SK-N-SH treated with all-trans-retinoic acid at 6 μM for 48 hours (cell line): ENCODE measurements at regions not wholly inside any gene's neighbourhood (a gene's known extent, or its start where the extent isn't known, plus 50 kb on each side); places are given as distances from the start of the nearest gene placed in this dataset.
"Not testable (repeated sequence)": the region's sequence is repeated elsewhere in the genome, so short reads cannot be mapped to it uniquely, and the experiment has no call there.

ENCODE experiments used
- ATAC-seq: fragments of 200-7000 bp; cut with Tn5 transposase; 3 replicates; pipeline ENCODE4 v1.9.1; 2020; ENCODE audit warnings: mild to moderate bottlenecking, moderate library complexity

DNA sequence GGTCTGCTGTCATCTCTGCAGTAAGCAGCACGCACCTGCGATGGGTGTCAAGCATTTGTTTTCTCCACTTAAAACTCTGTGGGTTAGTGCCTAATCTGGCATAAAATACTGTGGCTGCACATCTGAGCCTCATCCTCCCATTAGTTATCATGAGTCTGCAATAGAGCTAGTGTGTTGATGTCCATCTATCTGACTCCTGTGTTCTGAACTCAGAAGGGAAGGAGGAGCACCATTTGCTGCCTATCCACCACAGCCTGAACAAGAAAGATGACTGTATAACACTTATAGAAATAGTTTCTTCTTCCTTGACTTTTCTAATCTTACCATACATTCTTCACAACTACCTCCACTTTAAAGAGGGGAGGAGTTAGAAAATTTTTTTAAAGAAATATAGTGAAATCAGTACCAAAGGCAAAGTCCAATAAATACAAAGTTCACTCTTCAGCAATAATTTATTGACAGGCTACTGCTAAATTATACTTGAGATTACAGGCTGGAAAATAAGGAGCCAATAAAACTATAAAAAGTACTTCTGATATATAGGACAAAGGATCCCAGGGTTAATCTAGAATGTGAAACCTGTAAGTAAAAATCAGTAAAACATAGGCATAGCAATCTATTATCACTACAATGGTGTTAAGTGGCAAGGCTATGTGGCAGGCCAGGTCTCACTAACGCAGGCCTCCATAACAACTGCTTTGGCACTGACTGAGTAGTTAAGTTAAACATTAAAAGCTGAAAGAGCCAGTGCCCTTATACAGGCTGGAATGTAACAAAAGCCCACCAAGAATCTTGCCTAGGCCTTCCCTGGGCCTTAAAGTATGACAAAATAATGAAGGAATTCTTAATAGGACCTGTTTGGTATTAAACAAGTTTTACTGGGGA, 70.2 kb downstream of the LGALS9C start:
- not testable (repeated sequence) for ATAC-seq

DNA sequence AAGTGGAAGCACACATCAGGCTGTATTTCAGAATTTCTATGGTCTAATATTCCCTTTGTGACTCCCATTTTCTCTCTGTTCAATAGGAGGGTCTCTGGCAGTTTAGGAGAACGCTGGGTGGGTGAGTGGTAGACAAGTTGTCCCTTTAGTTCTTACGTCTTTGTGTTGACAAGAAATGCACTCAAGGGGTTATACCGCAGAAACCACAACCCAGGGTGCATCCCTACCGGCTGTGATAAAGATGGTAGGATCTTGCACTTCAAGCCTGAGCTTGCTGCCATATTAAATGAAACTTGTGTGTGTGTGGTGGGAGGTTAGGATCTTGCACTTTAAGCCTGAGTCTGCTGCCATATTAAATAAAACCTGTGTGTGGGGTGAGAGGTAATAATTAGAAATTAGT, 80.5 kb downstream of the LGALS9C start:
- not testable (repeated sequence) for ATAC-seq

GRCh38 chr17:18563381-18564098, 80.7 kb downstream of the TBC1D28 start:
- peak; percentile 44 for ATAC-seq

- ATAC-seq, result peak; percentile 83
These were observed 80.1 kb downstream of the TBC1D28 start for GRCh38 chr17:18564099-18564448.

DNA sequence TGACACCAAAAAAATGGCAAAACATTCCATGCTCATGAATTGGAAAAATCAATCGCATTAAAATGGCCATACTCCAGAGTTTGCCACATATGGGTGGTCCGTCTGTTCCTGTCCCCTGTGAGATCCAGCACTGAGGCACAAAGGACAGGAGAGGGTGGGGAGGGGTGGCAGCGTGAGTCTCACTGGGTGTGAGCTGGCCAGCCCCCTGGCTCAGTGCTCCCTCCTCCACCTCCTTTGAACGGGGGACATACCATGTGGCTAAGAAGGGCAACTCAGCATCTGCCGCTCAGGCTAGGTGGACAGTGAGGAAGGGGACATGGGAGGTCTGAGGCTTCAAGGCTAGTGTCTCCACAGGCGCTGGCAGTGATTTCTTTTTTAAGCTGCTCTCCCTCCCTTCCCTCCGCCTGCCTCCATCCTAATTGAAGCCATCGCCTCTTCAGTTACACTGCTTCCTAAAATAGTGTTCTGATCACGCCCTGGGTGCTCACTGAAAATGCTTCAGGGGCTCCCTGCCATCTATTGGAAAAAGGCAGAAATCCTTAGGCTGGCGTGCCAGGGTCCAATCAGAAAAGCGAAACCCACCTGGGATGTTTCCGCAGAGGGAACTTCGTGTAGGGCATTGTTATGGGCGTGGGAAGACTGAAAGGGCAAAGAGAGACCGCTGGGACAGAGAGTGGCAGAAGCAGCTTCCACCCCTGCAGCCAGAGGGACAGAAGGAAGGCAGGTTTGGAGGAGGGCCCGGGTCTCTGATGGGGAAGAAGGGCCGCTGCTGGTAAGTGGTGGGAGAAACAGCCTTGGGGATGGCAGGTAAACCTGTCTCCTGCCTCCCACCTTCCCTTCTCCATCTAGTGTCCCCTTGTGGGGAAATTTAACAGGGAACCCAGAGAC, 75.8 kb downstream of the TBC1D28 start:
- ATAC-seq, result not testable (repeated sequence)

DNA sequence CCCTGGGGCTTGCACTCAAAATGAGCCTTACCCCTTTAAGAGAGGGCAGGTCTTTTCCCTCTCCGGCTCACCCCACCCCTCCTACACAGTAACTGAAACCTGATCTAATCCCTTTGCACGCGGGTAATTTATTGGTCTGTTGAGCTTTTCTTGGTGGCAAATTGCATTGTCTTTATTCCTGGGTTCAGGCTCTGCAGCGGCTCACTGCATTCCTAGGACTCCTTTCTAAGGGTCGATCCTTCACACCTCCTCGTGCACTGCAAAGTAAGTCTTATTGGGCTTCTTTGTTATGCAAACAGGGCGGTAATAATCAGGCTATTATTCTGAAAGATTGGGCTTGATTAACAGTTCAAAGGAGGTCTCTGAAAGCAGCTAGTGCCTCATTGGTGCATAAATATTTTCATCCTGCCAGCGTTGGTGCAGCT, 74.7 kb downstream of the TBC1D28 start:
- peak; percentile 98 for ATAC-seq

DNA sequence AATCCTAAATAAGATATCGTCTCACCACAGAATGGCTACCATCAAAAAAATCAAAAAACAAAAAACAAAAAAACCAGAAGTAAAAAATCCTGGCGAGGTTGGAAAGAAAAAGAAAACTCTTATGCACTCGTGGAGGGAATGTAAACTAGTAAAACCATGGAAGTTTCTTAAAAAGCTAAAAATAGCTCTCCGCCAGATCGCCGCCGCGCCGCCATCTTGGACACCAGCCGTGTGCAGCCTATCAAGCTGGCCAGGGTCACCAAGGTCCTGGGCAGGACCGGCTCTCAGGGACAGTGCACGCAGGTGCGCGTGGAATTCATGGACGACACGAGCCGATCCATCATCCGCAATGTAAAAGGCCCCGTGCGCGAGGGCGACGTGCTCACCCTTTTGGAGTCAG, 71.7 kb downstream of the TBC1D28 start:
- ATAC-seq, result not testable (repeated sequence)

- not testable (repeated sequence) for ATAC-seq
These were observed 70.1 kb downstream of the TBC1D28 start for GRCh38 chr17:18574137-18574536.
